ENCODE measurements at regions not wholly inside any gene's neighbourhood (a gene's known extent, or its start where the extent isn't known, plus 50 kb on each side); places are given as distances from the start of the nearest gene placed in this dataset.

DNA sequence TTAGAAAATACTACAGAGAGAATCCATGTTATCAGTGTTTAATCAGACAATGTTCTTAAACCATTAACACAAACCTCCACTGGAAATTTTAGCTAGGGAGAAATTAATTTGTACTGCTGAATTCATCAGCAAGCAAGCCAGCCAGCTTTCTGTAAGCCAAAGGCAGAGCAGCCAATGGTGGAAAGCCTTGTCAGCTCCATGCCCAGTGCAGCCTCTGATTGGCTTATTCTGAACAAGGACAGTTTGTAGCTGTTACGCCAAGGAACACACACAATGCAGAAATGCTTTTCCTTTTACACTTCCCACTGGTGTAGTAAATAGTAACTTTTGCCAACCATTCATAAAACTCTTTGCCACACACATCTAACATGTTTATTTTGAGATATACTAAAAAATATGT is 265.0 kb downstream of the TENT5A start:
- no peaks in the 10 kb centered on the region for H3K79me2 ChIP-seq (ENCODE audit: insufficient read depth, low read length)
- no peak overlapping the region for H3K4me2 ChIP-seq (ENCODE audit: low read length)
- H3K4me1 ChIP-seq (ENCODE audit: control insufficient read depth in 1 of 2, insufficient read depth in 2 of 2, low read length in 2 of 2): no peaks in the 10 kb centered on the region
- intact Hi-C loops (cut with micrococcal nuclease): no loop called here
- no peaks in the 10 kb centered on the region for H3K27me3 ChIP-seq (ENCODE audit: insufficient read depth, low read length)
- H3K9me2 ChIP-seq (ENCODE audit: insufficient read depth): no peaks in the 10 kb centered on the region
- no peaks in the 10 kb centered on the region for H3K36me3 ChIP-seq (ENCODE audit: control insufficient read depth in 1 of 2, insufficient read depth in 2 of 2, low read length in 2 of 2)
- H3K4me3 ChIP-seq (replicated peaks in 1 of 2; ENCODE audit: low read depth in 1 of 2, low read length in 2 of 2): no peak overlapping the region
- no peaks in the 10 kb centered on the region for H3K9me3 ChIP-seq (ENCODE audit: control insufficient read depth in 1 of 2, insufficient read depth in 1 of 2, low read depth in 1 of 2, low read length in 2 of 2)
- no peaks in the 10 kb centered on the region for H4K20me1 ChIP-seq (ENCODE audit: insufficient read depth)
- no peak for TF ChIP-seq RAD21 (IDR thresholded peaks at IDR 0.05; ENCODE audit: low read depth)
- no peak for TF ChIP-seq POLR2A (IDR thresholded peaks at IDR 0.05; ENCODE audit: borderline replicate concordance, extremely low read depth, insufficient read depth, insufficient read length)
- no peak overlapping the region for H3K9ac ChIP-seq (ENCODE audit: low read length)
- ChIA-PET CTCF (interaction anchor here (0.7 to 1.0 kb wide), 2 partner anchors 22 to 24 kb away, joined by 3 to 4 read pairs; no protein-coding TSS in a partner anchor), RAD21 (ENCODE audit: low non-redundant PET in 1 of 2, low total read pairs in 2 of 2, uncharacterized antibody in 2 of 2, unreplicated experiment in 2 of 2) (no interaction called here), POLR2A (no interaction called here)
- no TSS peak for BruUV-seq (replicated peaks)
- peak overlapping the region; percentile 26 for H2AFZ ChIP-seq (ENCODE audit: low read depth, low read length, poor library complexity, severe bottlenecking)
- ATAC-seq: no peak
- DNase-seq (ENCODE audit: low read depth, low spot score): no peak
- no peak overlapping the region for H3K27ac ChIP-seq (ENCODE audit: low read depth, low read length)

DNA sequence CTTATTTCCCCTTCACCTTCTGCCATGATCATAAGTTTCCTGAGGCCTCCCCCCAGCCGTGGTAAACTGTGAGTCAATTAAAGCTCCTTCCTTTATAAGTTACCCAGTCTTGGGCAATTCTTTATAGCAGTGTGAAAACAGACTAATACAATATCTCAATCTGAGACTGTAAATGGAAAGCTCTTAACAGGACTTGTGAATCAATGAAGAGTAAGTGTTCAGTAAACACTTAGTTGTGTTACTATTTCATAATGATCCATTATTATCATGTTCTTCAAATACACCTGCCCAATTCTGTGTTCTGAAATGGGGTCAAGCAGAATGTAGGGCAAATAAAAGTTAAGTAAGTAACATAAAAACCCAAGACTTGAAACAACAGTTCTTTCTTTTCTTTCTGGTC is 266.2 kb downstream of the TENT5A start:
- no peak overlapping the region for H3K27ac ChIP-seq (ENCODE audit: low read depth, low read length)
- no TSS peak for BruUV-seq (replicated peaks)
- POLR2A ChIA-PET: no interaction called here

More for the DNA sequence above, 266.2 kb downstream of the TENT5A start:
- Histone ChIP-seq H3K9ac (ENCODE audit: low read length) (no peak overlapping the region), H4K20me1 (ENCODE audit: insufficient read depth) (no peaks in the 10 kb centered on the region), H3K4me3 (replicated peaks in 1 of 2; ENCODE audit: low read depth in 1 of 2, low read length in 2 of 2) (no peak overlapping the region), H3K4me1 (ENCODE audit: control insufficient read depth in 1 of 2, insufficient read depth in 2 of 2, low read length in 2 of 2) (no peaks in the 10 kb centered on the region), H3K4me2 (ENCODE audit: low read length) (no peak overlapping the region), H3K36me3 (ENCODE audit: control insufficient read depth in 1 of 2, insufficient read depth in 2 of 2, low read length in 2 of 2) (no peaks in the 10 kb centered on the region), H3K79me2 (ENCODE audit: insufficient read depth, low read length) (no peaks in the 10 kb centered on the region), H2AFZ (ENCODE audit: low read depth, low read length, poor library complexity, severe bottlenecking) (no peak overlapping the region), H3K27me3 (ENCODE audit: insufficient read depth, low read length) (no peaks in the 10 kb centered on the region), H3K9me2 (ENCODE audit: insufficient read depth) (no peaks in the 10 kb centered on the region), H3K9me3 (ENCODE audit: control insufficient read depth in 1 of 2, insufficient read depth in 1 of 2, low read depth in 1 of 2, low read length in 2 of 2) (no peaks in the 10 kb centered on the region)
- intact Hi-C loops (cut with micrococcal nuclease): no loop called here
- RAD21 ChIA-PET (ENCODE audit: low non-redundant PET in 1 of 2, low total read pairs in 2 of 2, uncharacterized antibody in 2 of 2, unreplicated experiment in 2 of 2): no interaction called here
- CTCF ChIA-PET: no interaction called here
- ATAC-seq (no peak), DNase-seq (ENCODE audit: low read depth, low spot score) (no peak)
- TF ChIP-seq FOSL1 (IDR thresholded peaks at IDR 0.05; ENCODE audit: low read depth) (no peak), POLR2A (IDR thresholded peaks at IDR 0.05; ENCODE audit: borderline replicate concordance, extremely low read depth, insufficient read depth, insufficient read length) (no peak), ZFX (IDR thresholded peaks at IDR 0.05) (no peak), POLR2AphosphoS5 (IDR thresholded peaks at IDR 0.05; ENCODE audit: low read depth, low read length) (no peak), ZNF274 (IDR thresholded peaks at IDR 0.05; ENCODE audit: low read depth, low read length) (no peak), EGR1 (IDR thresholded peaks at IDR 0.05; ENCODE audit: low read depth) (no peak), RAD21 (IDR thresholded peaks at IDR 0.05; ENCODE audit: low read depth) (no peak)
- TF ChIP-seq, protein P1, sequence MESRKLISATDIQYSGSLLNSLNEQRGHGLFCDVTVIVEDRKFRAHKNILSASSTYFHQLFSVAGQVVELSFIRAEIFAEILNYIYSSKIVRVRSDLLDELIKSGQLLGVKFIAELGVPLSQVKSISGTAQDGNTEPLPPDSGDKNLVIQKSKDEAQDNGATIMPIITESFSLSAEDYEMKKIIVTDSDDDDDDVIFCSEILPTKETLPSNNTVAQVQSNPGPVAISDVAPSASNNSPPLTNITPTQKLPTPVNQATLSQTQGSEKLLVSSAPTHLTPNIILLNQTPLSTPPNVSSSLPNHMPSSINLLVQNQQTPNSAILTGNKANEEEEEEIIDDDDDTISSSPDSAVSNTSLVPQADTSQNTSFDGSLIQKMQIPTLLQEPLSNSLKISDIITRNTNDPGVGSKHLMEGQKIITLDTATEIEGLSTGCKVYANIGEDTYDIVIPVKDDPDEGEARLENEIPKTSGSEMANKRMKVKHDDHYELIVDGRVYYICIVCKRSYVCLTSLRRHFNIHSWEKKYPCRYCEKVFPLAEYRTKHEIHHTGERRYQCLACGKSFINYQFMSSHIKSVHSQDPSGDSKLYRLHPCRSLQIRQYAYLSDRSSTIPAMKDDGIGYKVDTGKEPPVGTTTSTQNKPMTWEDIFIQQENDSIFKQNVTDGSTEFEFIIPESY (IDR thresholded peaks at IDR 0.05; ENCODE audit: extremely low read depth, insufficient replicate concordance, low read length): no peak
- TF ChIP-seq, protein P2, sequence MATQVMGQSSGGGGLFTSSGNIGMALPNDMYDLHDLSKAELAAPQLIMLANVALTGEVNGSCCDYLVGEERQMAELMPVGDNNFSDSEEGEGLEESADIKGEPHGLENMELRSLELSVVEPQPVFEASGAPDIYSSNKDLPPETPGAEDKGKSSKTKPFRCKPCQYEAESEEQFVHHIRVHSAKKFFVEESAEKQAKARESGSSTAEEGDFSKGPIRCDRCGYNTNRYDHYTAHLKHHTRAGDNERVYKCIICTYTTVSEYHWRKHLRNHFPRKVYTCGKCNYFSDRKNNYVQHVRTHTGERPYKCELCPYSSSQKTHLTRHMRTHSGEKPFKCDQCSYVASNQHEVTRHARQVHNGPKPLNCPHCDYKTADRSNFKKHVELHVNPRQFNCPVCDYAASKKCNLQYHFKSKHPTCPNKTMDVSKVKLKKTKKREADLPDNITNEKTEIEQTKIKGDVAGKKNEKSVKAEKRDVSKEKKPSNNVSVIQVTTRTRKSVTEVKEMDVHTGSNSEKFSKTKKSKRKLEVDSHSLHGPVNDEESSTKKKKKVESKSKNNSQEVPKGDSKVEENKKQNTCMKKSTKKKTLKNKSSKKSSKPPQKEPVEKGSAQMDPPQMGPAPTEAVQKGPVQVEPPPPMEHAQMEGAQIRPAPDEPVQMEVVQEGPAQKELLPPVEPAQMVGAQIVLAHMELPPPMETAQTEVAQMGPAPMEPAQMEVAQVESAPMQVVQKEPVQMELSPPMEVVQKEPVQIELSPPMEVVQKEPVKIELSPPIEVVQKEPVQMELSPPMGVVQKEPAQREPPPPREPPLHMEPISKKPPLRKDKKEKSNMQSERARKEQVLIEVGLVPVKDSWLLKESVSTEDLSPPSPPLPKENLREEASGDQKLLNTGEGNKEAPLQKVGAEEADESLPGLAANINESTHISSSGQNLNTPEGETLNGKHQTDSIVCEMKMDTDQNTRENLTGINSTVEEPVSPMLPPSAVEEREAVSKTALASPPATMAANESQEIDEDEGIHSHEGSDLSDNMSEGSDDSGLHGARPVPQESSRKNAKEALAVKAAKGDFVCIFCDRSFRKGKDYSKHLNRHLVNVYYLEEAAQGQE (IDR thresholded peaks at IDR 0.05; ENCODE audit: low read depth): no peak
